ENCODE measurements at regions not wholly inside any gene's neighbourhood (a gene's known extent, or its start where the extent isn't known, plus 50 kb on each side); places are given as distances from the start of the nearest gene placed in this dataset.
A peak's percentile ranks its signal among the peaks of the same experiment; 100 is the strongest.
"Not testable (repeated sequence)": the region's sequence is repeated elsewhere in the genome, so short reads cannot be mapped to it uniquely, and the experiment has no call there.

GRCh38 chr5:62192958-62193357 is 113.0 kb upstream of the KIF2A start:
- DNase-seq = no peak

- DNase-seq = not testable (repeated sequence)
Measured at GRCh38 chr5:62196532-62196931, 109.5 kb upstream of the KIF2A start.

GRCh38 chr5:62197697-62198096 is 108.3 kb upstream of the KIF2A start:
- no peak for DNase-seq

GRCh38 chr5:62198421-62198820 is 107.6 kb upstream of the KIF2A start:
- DNase-seq = no peak

- peak; percentile 10 for DNase-seq
Measured at GRCh38 chr5:62199792-62200716, 106.0 kb upstream of the KIF2A start.

GRCh38 chr5:62206150-62206829 is 99.7 kb upstream of the KIF2A start:
- DNase-seq = no peak

- DNase-seq = no peak
Measured at GRCh38 chr5:62208218-62208852, 97.7 kb upstream of the KIF2A start.

GRCh38 chr5:62211405-62211804 is 94.6 kb upstream of the KIF2A start:
- DNase-seq = no peak

GRCh38 chr5:62212648-62213047 is 93.4 kb upstream of the KIF2A start:
- no peak for DNase-seq

GRCh38 chr5:62214701-62215100 is 91.3 kb upstream of the KIF2A start:
- no peak for DNase-seq

- not testable (repeated sequence) for DNase-seq
Measured at GRCh38 chr5:62216603-62217002, 89.4 kb upstream of the KIF2A start.

- DNase-seq = not testable (repeated sequence)
Measured at GRCh38 chr5:62217095-62217494, 88.9 kb upstream of the KIF2A start.

GRCh38 chr5:62218860-62219259 is 87.1 kb upstream of the KIF2A start:
- not testable (repeated sequence) for DNase-seq

- DNase-seq = not testable (repeated sequence)
Measured at GRCh38 chr5:62221881-62222280, 84.1 kb upstream of the KIF2A start.

GRCh38 chr5:62222305-62222704 is 83.7 kb upstream of the KIF2A start:
- DNase-seq = not testable (repeated sequence)

GRCh38 chr5:62223312-62223670 is 82.7 kb upstream of the KIF2A start:
- DNase-seq = peak; percentile 85

GRCh38 chr5:62224987-62225601 is 80.9 kb upstream of the KIF2A start:
- not testable (repeated sequence) for DNase-seq

GRCh38 chr5:62230876-62231388 is 75.1 kb upstream of the KIF2A start:
- DNase-seq = not testable (repeated sequence)

GRCh38 chr5:62231576-62231975 is 74.4 kb upstream of the KIF2A start:
- no peak for DNase-seq

- DNase-seq = not testable (repeated sequence)
Measured at GRCh38 chr5:62232218-62232617, 73.8 kb upstream of the KIF2A start.

- DNase-seq = not testable (repeated sequence)
Measured at GRCh38 chr5:62233083-62234046, 72.6 kb upstream of the KIF2A start.

- peak; percentile 72 for DNase-seq
Measured at GRCh38 chr5:62236593-62236992, 69.4 kb upstream of the KIF2A start.

Measured in activated CD4-positive, alpha-beta T cell treated with anti-CD3 and anti-CD28 coated beads for 48 hours (primary cell).